ENCODE measurements at regions not wholly inside any gene's neighbourhood (a gene's known extent, or its start where the extent isn't known, plus 50 kb on each side); places are given as distances from the start of the nearest gene placed in this dataset.
"Not testable (repeated sequence)": the region's sequence is repeated elsewhere in the genome, so short reads cannot be mapped to it uniquely, and the experiment has no call there.

DNA sequence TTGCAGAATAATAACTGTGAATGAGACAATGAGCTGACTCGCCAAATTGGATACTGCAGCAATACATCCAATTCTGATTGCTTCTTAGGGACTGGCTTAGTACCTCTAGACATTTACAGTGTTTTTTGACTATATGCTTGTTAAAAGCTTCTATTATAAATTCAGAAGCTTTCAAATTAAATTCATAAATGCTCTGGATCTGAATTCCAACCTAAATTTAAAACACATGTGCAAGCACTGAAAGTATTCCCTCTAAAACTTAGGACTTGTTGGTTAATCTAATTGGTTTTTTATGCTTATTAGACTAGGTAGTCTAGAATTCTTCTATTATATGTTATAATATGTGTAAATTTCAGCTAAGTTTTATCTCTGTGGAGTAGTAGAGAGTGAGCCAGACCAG is 306.9 kb downstream of the CPS1 start:
- TF ChIP-seq, protein P1, sequence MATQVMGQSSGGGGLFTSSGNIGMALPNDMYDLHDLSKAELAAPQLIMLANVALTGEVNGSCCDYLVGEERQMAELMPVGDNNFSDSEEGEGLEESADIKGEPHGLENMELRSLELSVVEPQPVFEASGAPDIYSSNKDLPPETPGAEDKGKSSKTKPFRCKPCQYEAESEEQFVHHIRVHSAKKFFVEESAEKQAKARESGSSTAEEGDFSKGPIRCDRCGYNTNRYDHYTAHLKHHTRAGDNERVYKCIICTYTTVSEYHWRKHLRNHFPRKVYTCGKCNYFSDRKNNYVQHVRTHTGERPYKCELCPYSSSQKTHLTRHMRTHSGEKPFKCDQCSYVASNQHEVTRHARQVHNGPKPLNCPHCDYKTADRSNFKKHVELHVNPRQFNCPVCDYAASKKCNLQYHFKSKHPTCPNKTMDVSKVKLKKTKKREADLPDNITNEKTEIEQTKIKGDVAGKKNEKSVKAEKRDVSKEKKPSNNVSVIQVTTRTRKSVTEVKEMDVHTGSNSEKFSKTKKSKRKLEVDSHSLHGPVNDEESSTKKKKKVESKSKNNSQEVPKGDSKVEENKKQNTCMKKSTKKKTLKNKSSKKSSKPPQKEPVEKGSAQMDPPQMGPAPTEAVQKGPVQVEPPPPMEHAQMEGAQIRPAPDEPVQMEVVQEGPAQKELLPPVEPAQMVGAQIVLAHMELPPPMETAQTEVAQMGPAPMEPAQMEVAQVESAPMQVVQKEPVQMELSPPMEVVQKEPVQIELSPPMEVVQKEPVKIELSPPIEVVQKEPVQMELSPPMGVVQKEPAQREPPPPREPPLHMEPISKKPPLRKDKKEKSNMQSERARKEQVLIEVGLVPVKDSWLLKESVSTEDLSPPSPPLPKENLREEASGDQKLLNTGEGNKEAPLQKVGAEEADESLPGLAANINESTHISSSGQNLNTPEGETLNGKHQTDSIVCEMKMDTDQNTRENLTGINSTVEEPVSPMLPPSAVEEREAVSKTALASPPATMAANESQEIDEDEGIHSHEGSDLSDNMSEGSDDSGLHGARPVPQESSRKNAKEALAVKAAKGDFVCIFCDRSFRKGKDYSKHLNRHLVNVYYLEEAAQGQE (IDR thresholded peaks at IDR 0.05; ENCODE audit: low read depth): no peak
- ChIA-PET POLR2A (no interaction called here), CTCF (no interaction called here), RAD21 (ENCODE audit: low non-redundant PET in 1 of 2, low total read pairs in 2 of 2, uncharacterized antibody in 2 of 2, unreplicated experiment in 2 of 2) (no interaction called here)
- DNase-seq (ENCODE audit: low read depth, low spot score) (no peak), ATAC-seq (no peak)
- no peak overlapping the region for H3K4me2 ChIP-seq (ENCODE audit: low read length)
- H4K20me1 ChIP-seq (ENCODE audit: insufficient read depth): no peaks in the 10 kb centered on the region
- no peaks in the 10 kb centered on the region for H3K9me2 ChIP-seq (ENCODE audit: insufficient read depth)
- no TSS peak for BruUV-seq (replicated peaks)
- H3K79me2 ChIP-seq (ENCODE audit: insufficient read depth, low read length): no peaks in the 10 kb centered on the region
- no peaks in the 10 kb centered on the region for H3K27me3 ChIP-seq (ENCODE audit: insufficient read depth, low read length)
- no peak overlapping the region for H2AFZ ChIP-seq (ENCODE audit: low read depth, low read length, poor library complexity, severe bottlenecking)
- no peaks in the 10 kb centered on the region for H3K36me3 ChIP-seq (ENCODE audit: control insufficient read depth in 1 of 2, insufficient read depth in 2 of 2, low read length in 2 of 2)
- no peak overlapping the region for H3K27ac ChIP-seq (ENCODE audit: low read depth, low read length)
- H3K4me3 ChIP-seq (replicated peaks in 1 of 2; ENCODE audit: low read depth in 1 of 2, low read length in 2 of 2): no peak overlapping the region
- H3K4me1 ChIP-seq (ENCODE audit: control insufficient read depth in 1 of 2, insufficient read depth in 2 of 2, low read length in 2 of 2): no peaks in the 10 kb centered on the region
- no peak overlapping the region for H3K9ac ChIP-seq (ENCODE audit: low read length)
- H3K9me3 ChIP-seq (ENCODE audit: control insufficient read depth in 1 of 2, insufficient read depth in 1 of 2, low read depth in 1 of 2, low read length in 2 of 2): no peaks in the 10 kb centered on the region
- intact Hi-C loops (cut with micrococcal nuclease): no loop called here

DNA sequence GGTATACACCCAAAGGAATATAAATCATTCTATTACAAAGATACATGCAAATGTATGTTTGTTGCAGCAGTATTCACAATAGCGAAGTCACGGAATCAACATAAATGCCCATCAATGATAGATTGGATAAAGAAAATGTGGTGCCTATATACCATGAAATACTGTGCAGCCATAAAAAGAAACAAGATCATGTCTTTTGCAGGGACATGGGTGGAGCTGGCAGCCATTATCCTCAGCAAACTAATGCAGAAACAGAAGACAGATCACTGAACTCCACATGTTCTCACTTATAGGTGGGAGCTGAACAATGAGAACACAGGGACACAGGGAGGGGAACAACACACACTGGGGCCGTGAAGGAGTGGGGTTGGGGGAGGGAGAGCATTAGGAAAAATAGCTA is 315.2 kb downstream of the CPS1 start:
- BruUV-seq (replicated peaks); RAD21 ChIA-PET (ENCODE audit: low non-redundant PET in 1 of 2, low total read pairs in 2 of 2, uncharacterized antibody in 2 of 2, unreplicated experiment in 2 of 2); H3K9me2 ChIP-seq (ENCODE audit: insufficient read depth); ATAC-seq; CTCF ChIA-PET; H4K20me1 ChIP-seq (ENCODE audit: insufficient read depth); H3K4me1 ChIP-seq (ENCODE audit: control insufficient read depth in 1 of 2, insufficient read depth in 2 of 2, low read length in 2 of 2); DNase-seq (ENCODE audit: low read depth, low spot score); H3K79me2 ChIP-seq (ENCODE audit: insufficient read depth, low read length); H2AFZ ChIP-seq (ENCODE audit: low read depth, low read length, poor library complexity, severe bottlenecking); POLR2A ChIA-PET; H3K4me3 ChIP-seq (replicated peaks in 1 of 2; ENCODE audit: low read depth in 1 of 2, low read length in 2 of 2); H3K36me3 ChIP-seq (ENCODE audit: control insufficient read depth in 1 of 2, insufficient read depth in 2 of 2, low read length in 2 of 2); H3K9ac ChIP-seq (ENCODE audit: low read length); H3K27me3 ChIP-seq (ENCODE audit: insufficient read depth, low read length); intact Hi-C loops (cut with micrococcal nuclease); H3K4me2 ChIP-seq (ENCODE audit: low read length); H3K27ac ChIP-seq (ENCODE audit: low read depth, low read length); H3K9me3 ChIP-seq (ENCODE audit: control insufficient read depth in 1 of 2, insufficient read depth in 1 of 2, low read depth in 1 of 2, low read length in 2 of 2): not testable (repeated sequence)

Measured in HCT116 (cell line).